HAP-1 (cell line): ENCODE measurements at regions not wholly inside any gene's neighbourhood (a gene's known extent, or its start where the extent isn't known, plus 50 kb on each side); places are given as distances from the start of the nearest gene placed in this dataset.
"Not testable (repeated sequence)": the region's sequence is repeated elsewhere in the genome, so short reads cannot be mapped to it uniquely, and the experiment has no call there.

Experiments
- DNase-seq, 2 experiments: peaks; one replicate each; pipeline ENCODE4 v3.0.0-alpha.2; 2016 to 2020; ENCODE audit warnings: low spot score in 2 of 2
- H3K27me3 ChIP-seq: fragments of 250-450 bp; sonication (Bioruptor Pico); 2 replicates; pipeline ENCODE4 v1.5.1; 2020; ENCODE audit warnings: low read depth, mild to moderate bottlenecking, moderate library complexity
- H3K36me3 ChIP-seq: fragments of 250-450 bp; sonication (Bioruptor Pico); replicated peaks from 2 replicates; pipeline ENCODE4 v1.5.1; 2020; ENCODE audit warnings: mild to moderate bottlenecking
- H3K4me1 ChIP-seq: fragments of 250-450 bp; sonication (Bioruptor Pico); 2 replicates; pipeline ENCODE4 v1.5.1; 2020; ENCODE audit warnings: mild to moderate bottlenecking
- H3K4me3 ChIP-seq: fragments of 250-450 bp; sonication (Bioruptor Pico); 2 replicates; pipeline ENCODE4 v1.5.1; 2020; ENCODE audit warnings: mild to moderate bottlenecking, moderate library complexity
- H3K9me3 ChIP-seq: fragments of 250-450 bp; sonication (Bioruptor Pico); 2 replicates; pipeline ENCODE4 v1.5.1; 2020; ENCODE audit warnings: mild to moderate bottlenecking, moderate library complexity
- in situ Hi-C: fragments of 300-500 bp; cut with MboI; formaldehyde crosslinking; loops from 3 replicates; pipeline ENCODE4 v1.14.3; 2020; ENCODE audit warnings: low sequenced_read_pairs, inconsistent platforms, mixed read lengths

DNA sequence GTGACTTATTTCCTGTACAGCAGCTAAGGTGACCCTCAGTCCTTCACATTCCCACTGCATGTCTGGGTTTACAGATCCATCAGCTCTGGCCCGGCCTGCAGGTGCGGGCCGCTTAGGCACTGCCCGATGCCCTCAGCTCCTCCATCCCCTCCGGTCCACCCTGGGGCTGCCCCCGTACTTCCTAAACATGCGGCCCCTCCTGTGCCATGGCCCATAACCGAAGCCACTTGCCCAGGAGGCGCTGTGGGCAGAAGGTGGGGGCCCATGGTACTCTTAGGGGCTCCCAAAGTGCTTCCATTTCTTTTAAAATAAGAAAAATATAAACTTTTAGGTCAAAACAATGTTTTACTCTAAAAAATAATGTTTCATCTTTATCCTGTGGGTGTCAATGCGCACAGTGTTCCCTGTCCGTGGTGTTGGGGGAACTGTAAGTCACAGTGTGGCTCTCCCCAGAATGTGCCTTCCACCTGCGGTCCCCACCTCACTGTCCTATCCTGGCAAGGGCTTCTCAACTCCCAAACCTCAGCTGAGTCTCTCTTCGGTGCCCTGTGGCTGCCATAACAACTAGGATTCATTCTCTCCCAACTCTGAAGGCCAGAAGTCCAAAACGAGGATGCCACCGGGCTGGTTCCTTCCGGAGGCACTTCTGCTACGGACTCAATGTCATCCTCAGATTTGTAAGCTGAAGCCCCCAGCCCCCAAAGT, 132.7 kb upstream of the LPCAT1 start:
- H3K4me1 ChIP-seq: peaks cover 7% of the 10 kb centered on the region
- DNase-seq: no peak
- H3K4me3 ChIP-seq: no peak overlapping the region
- no peaks in the 10 kb centered on the region for H3K27me3 ChIP-seq
- no peaks in the 10 kb centered on the region for H3K9me3 ChIP-seq
- H3K36me3 ChIP-seq: no peaks in the 10 kb centered on the region
- in situ Hi-C loops: loop anchor here (25.0 kb wide), 1 partner anchor 1256 kb away; no protein-coding TSS in a partner anchor

DNA sequence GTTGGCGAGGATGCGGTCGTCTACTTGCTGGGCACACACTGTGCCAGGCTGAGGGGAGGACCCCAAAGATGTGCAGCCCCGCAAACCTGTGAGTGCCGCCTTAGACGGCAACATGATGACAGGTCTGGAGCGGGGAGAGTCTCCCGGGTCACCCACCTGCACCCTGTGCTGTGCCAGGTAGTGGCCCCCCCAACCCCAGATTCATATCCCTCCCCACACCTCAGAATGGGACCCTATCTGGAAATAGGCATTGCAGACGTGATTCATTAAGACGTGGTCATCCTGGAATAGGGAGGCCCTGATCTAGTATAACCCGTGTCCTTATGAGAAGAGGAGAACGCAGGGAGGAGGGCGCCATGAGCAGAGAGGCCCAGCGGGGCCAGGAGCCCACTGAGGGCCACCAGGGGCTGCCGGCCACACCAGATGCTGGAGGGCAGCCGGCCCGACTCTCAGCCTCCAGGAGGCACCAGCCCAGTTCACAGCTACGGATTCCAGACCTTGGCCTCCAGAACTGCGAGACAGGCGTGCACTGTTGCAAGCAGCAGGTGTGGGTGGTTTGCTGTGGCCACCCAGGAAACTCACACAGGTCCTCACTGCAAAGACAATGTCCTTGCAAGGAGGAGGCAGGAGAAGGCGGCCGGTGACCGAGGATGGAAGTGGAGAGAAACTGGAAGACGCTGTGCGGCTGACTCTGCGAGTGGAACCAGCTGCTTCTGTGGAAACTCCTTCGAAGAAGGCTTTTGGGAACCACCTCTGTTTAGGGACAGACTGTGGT, 131.9 kb upstream of the LPCAT1 start:
- Histone ChIP-seq H3K9me3 (no peaks in the 10 kb centered on the region), H3K4me3 (no peak overlapping the region), H3K27me3 (no peaks in the 10 kb centered on the region), H3K4me1 (peaks cover 7% of the 10 kb centered on the region), H3K36me3 (no peaks in the 10 kb centered on the region)
- DNase-seq: no peak
- in situ Hi-C loops: loop anchor here (25.0 kb wide), 1 partner anchor 1257 kb away; no protein-coding TSS in a partner anchor

DNA sequence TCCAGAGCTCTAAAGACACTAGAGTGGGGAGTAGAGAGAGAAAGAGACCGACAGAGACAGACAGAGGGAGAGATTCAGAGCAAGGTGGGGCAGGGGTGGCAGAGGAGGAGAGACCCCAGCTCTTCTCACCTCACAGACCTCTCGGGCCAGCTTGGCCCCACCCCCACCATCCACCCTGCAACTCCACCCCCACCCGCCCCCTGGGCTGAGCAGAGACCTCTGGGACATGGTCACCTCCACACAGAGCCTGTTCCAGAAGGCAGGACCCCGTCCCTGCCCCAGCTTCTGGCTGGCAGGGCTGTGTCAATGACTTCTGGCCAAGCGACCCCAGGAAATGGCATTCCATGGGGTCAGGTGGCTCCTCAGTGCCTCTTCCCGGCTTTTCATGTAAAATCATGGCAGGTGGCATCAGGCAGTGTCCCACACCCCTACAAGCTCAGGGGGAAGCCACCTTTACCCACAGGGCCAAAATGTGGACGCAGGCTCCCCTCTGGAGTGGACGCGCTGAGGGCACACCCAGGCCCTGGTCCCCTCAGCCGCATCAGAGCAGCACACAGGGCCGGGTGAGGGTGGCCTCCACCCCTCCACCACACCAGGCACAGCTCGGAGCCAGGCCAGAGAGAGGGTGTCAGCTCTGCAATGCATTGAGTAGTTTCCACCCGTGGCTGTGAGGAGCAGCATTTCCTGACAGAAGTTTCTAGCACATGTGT, 131.2 kb upstream of the LPCAT1 start:
- no peaks in the 10 kb centered on the region for H3K27me3 ChIP-seq
- H3K36me3 ChIP-seq: no peaks in the 10 kb centered on the region
- H3K4me3 ChIP-seq: no peak overlapping the region
- H3K9me3 ChIP-seq: no peaks in the 10 kb centered on the region
- in situ Hi-C loops: loop anchor here (25.0 kb wide), 1 partner anchor 1257 kb away; no protein-coding TSS in a partner anchor
- peaks cover 7% of the 10 kb centered on the region for H3K4me1 ChIP-seq
- DNase-seq: no peak

DNA sequence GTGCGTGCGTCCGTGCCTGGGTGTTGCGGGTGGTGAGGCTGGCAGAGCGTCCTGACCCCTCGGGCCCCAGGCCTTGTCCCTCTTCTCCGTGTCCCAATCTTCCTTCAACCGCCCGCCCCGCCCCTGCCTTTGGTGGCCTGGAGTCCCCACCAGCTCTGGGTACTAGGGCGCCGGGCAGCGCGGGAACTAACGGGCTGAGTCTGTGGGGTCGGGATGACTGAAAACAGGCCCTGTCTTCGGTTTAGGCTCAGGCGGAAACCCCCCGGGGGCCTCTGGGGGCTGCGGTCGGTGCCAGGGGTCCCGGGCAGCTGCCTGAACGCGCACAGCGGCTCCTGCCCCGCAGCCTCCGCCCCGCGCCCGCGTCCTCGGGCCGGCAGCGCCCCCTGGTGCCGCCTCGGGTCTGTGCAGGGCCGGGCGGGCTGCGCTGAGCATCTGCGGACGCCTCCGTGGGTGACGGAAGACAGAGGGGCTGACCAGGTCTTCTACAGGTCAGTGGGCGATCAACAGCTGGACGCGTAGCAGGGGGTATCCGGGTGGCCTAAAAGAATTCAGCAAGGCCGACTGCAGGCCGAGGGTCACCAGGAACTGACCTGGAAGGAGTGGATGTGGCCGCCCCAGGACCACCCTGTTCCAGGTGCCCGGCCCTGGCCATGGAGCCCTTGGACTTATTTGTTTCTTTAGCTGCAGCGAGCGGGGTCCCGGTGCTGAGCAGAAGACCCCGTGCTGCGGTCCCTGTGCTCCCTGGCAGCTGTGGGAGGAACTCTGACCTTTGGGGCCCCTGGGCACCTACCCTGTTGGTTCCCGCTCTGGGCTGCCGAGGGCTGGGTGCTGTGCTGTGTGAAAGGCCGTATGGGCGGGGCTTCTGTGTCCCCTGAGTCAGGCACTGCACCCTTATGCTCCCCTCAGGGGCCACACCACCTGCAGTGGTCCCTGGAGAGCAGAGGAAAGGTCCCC, 130.2 kb upstream of the LPCAT1 start:
- not testable (repeated sequence) for H3K27me3 ChIP-seq, H3K4me1 ChIP-seq, H3K9me3 ChIP-seq, H3K36me3 ChIP-seq
- peak overlapping the region; percentile 13 for H3K4me3 ChIP-seq
- DNase-seq: peak in 1 of 2 experiments; percentile 59
- in situ Hi-C loops: loop anchor here (25.0 kb wide), 1 partner anchor 1258 kb away; no protein-coding TSS in a partner anchor

DNA sequence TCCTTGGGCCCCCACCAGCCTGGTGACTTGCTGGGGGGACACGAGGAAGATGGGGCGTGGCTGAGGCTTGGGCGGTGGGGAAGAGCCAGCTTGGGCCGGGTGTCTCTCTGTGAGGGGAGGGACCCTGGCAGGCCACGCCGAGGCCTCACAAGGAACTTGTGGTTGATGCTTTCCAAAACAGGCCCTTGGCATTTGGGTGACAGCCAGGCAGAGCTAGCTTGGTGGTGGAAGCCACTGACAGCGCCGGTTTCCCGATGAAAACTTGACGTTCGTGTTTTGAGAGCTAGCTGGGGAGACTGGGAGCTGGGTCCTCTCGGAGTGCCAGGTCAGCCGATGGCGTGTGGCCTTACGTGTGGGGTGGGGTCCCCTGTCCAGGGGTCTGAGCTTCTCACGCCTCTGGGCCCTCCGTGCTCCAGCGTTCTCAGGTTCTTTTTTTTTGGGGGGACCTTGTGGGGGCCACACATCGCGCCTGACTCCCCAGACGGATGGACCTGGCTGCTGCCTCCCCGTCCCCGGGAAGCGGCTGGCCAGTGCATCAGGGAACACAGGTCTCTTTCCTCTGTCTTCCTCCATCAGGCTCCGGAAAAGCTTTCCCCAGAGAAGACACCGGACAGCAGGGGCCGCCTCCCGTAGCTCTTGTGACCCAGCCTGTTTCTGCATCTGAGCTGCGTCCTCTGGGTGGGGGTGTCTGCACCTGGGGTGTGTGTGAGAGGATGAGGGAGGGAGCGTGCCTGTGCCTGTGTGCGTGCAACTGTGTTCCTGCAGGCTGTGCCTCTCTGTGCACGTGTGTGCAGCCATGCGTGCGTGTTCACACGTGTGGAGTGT, 129.3 kb upstream of the LPCAT1 start:
- no peak for DNase-seq
- H3K36me3 ChIP-seq: no peaks in the 10 kb centered on the region
- H3K27me3 ChIP-seq: no peaks in the 10 kb centered on the region
- H3K4me3 ChIP-seq: no peak overlapping the region
- in situ Hi-C loops: loop anchor here (25.0 kb wide), 1 partner anchor 1259 kb away; no protein-coding TSS in a partner anchor
- H3K4me1 ChIP-seq: no peaks in the 10 kb centered on the region
- no peaks in the 10 kb centered on the region for H3K9me3 ChIP-seq

DNA sequence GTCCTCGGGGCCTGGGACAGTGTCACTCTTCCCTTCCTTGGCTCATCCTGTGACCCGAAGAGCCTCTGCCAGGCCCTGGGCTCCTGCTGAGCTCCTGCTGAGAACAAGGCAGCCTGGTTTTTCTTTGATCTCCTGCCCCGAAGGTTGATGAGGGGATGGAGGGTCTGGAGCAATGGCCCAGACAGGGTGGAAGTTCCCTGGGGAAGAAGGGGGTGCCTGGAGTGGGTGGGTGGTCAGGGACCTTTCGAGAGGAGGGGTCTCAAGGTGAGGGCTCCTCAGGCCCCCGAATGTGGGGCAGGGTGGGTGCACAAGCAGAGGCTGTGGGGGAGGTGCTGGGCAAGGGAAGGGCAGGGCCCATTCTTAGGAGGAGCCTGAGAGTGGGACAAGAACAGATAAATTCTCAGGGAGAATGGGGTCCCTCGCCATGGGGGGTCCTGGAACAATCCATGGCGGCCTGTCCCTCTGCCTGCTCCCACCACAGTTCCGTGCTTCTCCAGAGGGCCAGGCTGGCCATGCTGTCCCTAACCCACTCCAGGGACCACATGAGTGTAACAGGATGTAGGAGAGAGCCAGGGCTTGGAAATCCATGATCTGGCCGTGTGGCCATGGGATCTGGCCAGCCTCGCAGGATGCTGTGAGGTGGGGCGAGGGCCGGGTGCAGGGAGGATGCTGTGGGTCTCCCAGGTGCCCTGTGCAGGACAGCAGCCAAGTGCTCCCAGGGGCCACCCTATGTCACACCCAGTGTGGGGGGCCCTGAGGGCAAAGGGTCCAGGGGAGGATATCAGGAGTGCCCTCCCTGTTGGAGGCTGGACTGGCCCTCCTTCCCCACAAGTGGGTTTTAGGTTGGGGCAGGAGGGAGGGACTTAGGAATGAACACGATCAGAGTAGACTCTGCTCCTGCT, 128.5 kb upstream of the LPCAT1 start:
- no peak for DNase-seq
- in situ Hi-C loops: loop anchor here (25.0 kb wide), 1 partner anchor 1260 kb away; no protein-coding TSS in a partner anchor
- Histone ChIP-seq H3K36me3 (no peaks in the 10 kb centered on the region), H3K27me3 (no peaks in the 10 kb centered on the region), H3K4me3 (no peak overlapping the region), H3K9me3 (no peaks in the 10 kb centered on the region), H3K4me1 (no peaks in the 10 kb centered on the region)

DNA sequence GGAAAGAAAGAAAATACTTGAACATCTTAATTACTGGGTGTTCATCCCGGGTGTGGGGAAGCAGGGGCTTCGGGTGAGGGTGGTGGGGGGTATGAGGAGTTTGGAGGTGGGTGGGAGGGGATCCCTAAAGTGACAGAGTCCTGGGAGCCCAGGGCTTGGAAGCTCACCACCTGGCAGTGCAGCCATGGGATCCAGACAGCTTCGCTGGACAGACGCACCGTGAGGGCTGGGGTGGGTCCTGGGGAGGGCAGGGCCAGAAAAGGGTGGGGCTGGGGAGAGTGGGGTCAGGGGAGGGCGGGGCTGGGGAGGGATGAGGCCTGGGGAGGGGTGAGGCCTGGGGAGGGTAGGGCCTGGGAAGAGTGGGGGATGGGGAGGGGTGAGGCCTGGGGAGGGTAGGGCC, 127.5 kb upstream of the LPCAT1 start:
- no peaks in the 10 kb centered on the region for H3K9me3 ChIP-seq
- no peaks in the 10 kb centered on the region for H3K36me3 ChIP-seq
- no peak for DNase-seq
- no peaks in the 10 kb centered on the region for H3K27me3 ChIP-seq
- in situ Hi-C loops: loop anchor here (25.0 kb wide), 1 partner anchor 1261 kb away; no protein-coding TSS in a partner anchor
- no peaks in the 10 kb centered on the region for H3K4me1 ChIP-seq
- no peak overlapping the region for H3K4me3 ChIP-seq

DNA sequence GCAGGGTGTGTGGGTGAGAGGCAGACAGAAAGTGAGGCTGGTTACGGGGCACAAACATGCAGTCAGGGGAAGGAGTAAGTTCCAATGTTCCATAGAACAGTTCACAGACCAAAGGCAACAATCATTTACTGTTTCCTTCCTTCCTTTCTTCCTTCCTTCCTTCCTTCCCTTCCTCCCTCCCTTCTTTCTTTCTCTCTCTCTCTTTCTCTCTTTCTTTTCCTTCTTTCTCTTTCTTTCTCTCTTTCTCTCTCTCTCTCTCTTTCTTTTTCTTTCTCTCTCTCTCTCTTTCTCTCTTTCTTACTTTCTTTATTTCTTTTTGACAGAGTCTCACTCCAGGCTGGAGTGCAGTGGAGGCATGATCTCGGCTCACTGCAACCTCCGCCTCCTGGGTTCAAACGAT, 125.8 kb upstream of the LPCAT1 start:
- no peaks in the 10 kb centered on the region for H3K36me3 ChIP-seq
- no peaks in the 10 kb centered on the region for H3K27me3 ChIP-seq
- DNase-seq: no peak
- H3K9me3 ChIP-seq: no peaks in the 10 kb centered on the region
- in situ Hi-C loops: loop anchor here (10.0 to 25.0 kb wide), 2 partner anchors 475 to 712 kb away; no protein-coding TSS in a partner anchor
- H3K4me1 ChIP-seq: no peaks in the 10 kb centered on the region
- no peak overlapping the region for H3K4me3 ChIP-seq

DNA sequence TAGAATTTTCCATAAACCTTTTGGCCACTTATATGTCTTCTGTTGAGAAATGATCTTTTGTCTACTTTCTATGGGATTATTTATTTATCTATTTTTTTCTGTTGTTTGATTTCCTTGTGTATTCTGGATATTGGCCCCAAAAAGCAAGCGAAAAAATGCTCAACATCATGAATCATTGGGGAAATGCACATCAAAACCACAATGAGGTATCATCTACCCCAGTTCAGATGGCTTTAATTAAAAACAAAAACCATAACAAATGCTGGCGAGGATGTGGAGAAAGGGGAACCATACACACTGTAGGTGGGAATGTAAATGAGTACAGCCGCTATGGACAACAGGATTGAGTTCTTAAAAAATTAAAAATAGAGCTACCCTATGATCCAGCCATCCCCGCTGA, 125.0 kb upstream of the LPCAT1 start:
- Histone ChIP-seq H3K4me1 (no peaks in the 10 kb centered on the region), H3K36me3 (no peaks in the 10 kb centered on the region), H3K27me3 (0 out of 2 replicates have a peak, but pooled peaks cover 4% of the 10 kb centered on the region), H3K4me3 (no peak overlapping the region), H3K9me3 (no peaks in the 10 kb centered on the region)
- in situ Hi-C loops: loop anchor here (10.0 to 25.0 kb wide), 2 partner anchors 474 to 712 kb away; no protein-coding TSS in a partner anchor
- DNase-seq: no peak

DNA sequence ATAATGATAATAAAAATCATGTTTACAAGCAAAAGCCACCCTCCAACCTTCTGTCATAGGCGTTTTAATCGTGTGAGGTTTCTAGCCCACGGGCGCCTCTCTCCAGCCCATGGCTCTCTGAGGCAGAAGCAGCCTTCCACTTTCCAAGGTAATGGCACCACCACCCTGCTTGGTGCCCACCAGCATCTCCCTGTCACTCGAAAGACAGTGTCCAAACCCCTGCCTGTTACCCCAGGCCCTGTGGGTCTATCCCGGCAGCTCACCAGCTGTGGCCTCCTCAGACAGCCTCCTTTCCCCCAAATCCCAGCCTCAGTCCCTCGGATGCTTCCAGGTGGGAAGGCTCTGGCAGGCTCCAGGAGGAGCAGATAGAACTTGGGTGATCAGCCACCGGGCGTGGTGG, 123.8 kb upstream of the LPCAT1 start:
- no peak for DNase-seq
- in situ Hi-C loops: loop anchor here (10.0 to 25.0 kb wide), 2 partner anchors 473 to 710 kb away; no protein-coding TSS in a partner anchor
- Histone ChIP-seq H3K36me3 (no peaks in the 10 kb centered on the region), H3K4me1 (no peaks in the 10 kb centered on the region), H3K9me3 (no peaks in the 10 kb centered on the region), H3K4me3 (no peak overlapping the region), H3K27me3 (0 out of 2 replicates have a peak, but pooled peaks cover 5% of the 10 kb centered on the region)

DNA sequence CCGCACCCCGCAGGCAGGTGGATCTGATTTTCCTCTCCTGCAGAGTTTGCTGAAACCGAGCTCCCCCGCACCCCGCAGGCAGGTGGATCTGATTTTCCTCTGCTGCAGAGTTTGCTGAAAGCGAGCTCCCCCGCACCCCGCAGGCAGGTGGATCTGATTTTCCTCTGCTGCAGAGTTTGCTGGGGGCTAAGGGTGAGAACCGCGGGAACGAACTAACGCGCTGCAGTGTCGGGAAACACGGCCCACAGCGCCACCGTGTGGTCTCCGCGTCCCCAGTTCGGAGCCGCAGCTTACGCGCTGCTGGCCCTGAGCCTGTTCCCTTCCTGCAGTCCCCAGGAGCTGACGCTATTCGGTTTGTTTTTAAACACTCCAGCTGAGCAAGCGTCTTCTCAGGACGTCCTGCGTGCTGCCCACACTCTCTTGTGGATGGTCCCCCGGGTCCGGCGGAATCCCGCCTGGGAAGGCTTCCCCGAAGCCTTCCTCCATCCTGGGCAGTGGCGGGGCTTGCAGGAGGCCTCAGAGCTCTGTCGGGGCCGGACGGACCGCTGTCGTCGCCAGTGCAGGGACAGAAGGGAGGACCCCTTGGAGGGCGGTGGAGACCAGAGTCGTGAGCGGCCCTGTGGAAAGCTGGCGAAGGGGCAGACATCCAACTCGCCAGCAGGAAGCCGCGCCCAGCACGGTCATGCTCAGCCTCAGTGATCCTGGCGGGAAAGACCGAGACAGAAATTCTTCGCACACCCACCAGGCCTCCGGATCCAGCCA, 121.2 kb upstream of the LPCAT1 start:
- DNase-seq: peak; percentile 67 to 88
- no peaks in the 10 kb centered on the region for H3K9me3 ChIP-seq
- H3K27me3 ChIP-seq: 0 out of 2 replicates have a peak, but pooled peaks cover 5% of the 10 kb centered on the region
- no peaks in the 10 kb centered on the region for H3K4me1 ChIP-seq
- H3K36me3 ChIP-seq: no peaks in the 10 kb centered on the region
- no peak overlapping the region for H3K4me3 ChIP-seq
- in situ Hi-C loops: loop anchor here (10.0 to 25.0 kb wide), 2 partner anchors 470 to 708 kb away; no protein-coding TSS in a partner anchor
